ENCODE measurements at regions not wholly inside any gene's neighbourhood (a gene's known extent, or its start where the extent isn't known, plus 50 kb on each side); places are given as distances from the start of the nearest gene placed in this dataset.
A peak's percentile ranks its signal among the peaks of the same experiment; 100 is the strongest.

- no peak overlapping the region for H3K27ac ChIP-seq (ENCODE audit: low read length)
- no peaks in the 10 kb centered on the region for H3K36me3 ChIP-seq (ENCODE audit: control insufficient read depth, low read depth, low read length)
- H3K9me3 ChIP-seq (ENCODE audit: control insufficient read depth, low read depth, low read length), result no peaks in the 10 kb centered on the region
- no peak overlapping the region for H3K4me3 ChIP-seq (ENCODE audit: low read length)
- no peak overlapping the region for H3K9ac ChIP-seq (ENCODE audit: low read length)
- H3K4me1 ChIP-seq (ENCODE audit: control insufficient read depth, low read depth, low read length), result peaks cover 9% of the 10 kb centered on the region
- H3K27me3 ChIP-seq (ENCODE audit: control insufficient read depth, insufficient read depth, low read length), result no peaks in the 10 kb centered on the region
These were observed 195.9 kb downstream of the TMEM38B start for GRCh38 chr9:105890046-105890822.

- Histone ChIP-seq H3K36me3 (ENCODE audit: control insufficient read depth, low read depth, low read length) (no peaks in the 10 kb centered on the region), H3K27me3 (ENCODE audit: control insufficient read depth, insufficient read depth, low read length) (no peaks in the 10 kb centered on the region), H3K4me1 (ENCODE audit: control insufficient read depth, low read depth, low read length) (no peaks in the 10 kb centered on the region), H3K4me3 (ENCODE audit: low read length) (no peak overlapping the region), H3K27ac (ENCODE audit: low read length) (no peak overlapping the region), H3K9me3 (ENCODE audit: control insufficient read depth, low read depth, low read length) (no peaks in the 10 kb centered on the region), H3K9ac (ENCODE audit: low read length) (no peak overlapping the region)
These were observed 205.8 kb downstream of the TMEM38B start for GRCh38 chr9:105900123-105900522.

DNA sequence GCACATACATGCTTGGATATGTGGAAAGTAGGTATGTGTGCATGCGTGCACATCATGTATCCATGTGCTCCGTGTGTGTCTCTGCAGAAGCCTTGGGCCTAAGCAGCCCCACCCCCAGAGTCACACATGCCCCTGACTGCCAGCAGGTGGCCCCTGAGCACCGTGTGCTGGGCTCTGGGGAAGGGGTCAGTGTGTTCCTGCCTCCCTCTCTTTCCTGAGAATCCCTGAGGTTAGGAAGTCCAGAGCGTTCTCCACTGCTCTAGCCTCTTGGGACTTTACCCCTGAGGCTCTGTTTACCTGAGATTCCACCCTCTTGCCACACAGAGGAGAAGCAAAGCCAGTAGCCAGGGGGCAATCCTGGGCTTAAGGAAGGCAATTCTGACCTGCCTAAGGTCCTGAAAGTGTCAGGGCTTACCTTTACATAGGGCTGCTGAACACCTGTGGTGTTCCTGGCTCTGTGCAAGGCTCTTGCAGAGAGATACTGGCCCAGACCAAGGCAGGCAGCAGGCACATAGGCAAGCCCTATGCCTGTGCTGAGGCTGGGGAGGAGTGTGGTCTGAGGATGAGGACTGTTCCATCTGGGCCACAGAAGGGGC, 207.3 kb downstream of the TMEM38B start:
- Histone ChIP-seq H3K4me1 (ENCODE audit: control insufficient read depth, low read depth, low read length) (no peaks in the 10 kb centered on the region), H3K4me3 (ENCODE audit: low read length) (no peak overlapping the region), H3K27me3 (ENCODE audit: control insufficient read depth, insufficient read depth, low read length) (no peaks in the 10 kb centered on the region), H3K36me3 (ENCODE audit: control insufficient read depth, low read depth, low read length) (no peaks in the 10 kb centered on the region), H3K27ac (ENCODE audit: low read length) (no peak overlapping the region), H3K9ac (ENCODE audit: low read length) (no peak overlapping the region), H3K9me3 (ENCODE audit: control insufficient read depth, low read depth, low read length) (no peaks in the 10 kb centered on the region)

DNA sequence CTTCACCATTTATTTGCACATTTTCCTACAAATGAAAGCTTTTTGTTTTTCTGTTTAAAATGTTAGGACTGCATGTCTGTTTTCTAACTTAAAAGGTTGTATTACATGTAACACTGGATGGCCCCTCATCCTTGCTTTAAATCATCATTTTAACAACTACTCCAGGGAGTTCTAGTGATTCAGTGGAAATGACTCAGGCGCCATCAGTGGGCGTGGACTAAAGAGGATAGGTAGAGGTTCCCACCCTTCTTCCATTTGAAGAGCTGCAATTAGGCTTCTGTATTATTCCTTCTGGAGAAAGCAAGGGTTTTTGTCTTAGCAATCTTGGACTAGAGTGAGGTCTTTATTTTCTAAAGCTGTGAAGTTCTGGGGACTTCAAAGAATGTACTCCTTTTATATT, 213.7 kb downstream of the TMEM38B start:
- Histone ChIP-seq H3K9ac (ENCODE audit: low read length) (no peak overlapping the region), H3K36me3 (ENCODE audit: control insufficient read depth, low read depth, low read length) (no peaks in the 10 kb centered on the region), H3K9me3 (ENCODE audit: control insufficient read depth, low read depth, low read length) (no peaks in the 10 kb centered on the region), H3K4me3 (ENCODE audit: low read length) (no peak overlapping the region), H3K27ac (ENCODE audit: low read length) (no peak overlapping the region), H3K4me1 (ENCODE audit: control insufficient read depth, low read depth, low read length) (peaks cover 27% of the 10 kb centered on the region), H3K27me3 (ENCODE audit: control insufficient read depth, insufficient read depth, low read length) (no peaks in the 10 kb centered on the region)

- Histone ChIP-seq H3K27ac (ENCODE audit: low read length) (peak overlapping the region; percentile 56), H3K4me1 (ENCODE audit: control insufficient read depth, low read depth, low read length) (peaks cover 42% of the 10 kb centered on the region), H3K9ac (ENCODE audit: low read length) (peak overlapping the region; percentile 18), H3K36me3 (ENCODE audit: control insufficient read depth, low read depth, low read length) (no peaks in the 10 kb centered on the region), H3K27me3 (ENCODE audit: control insufficient read depth, insufficient read depth, low read length) (no peaks in the 10 kb centered on the region), H3K4me3 (ENCODE audit: low read length) (peak overlapping the region; percentile 34), H3K9me3 (ENCODE audit: control insufficient read depth, low read depth, low read length) (no peaks in the 10 kb centered on the region)
These were observed 217.0 kb downstream of the TMEM38B start for GRCh38 chr9:105911104-105911911.

- Histone ChIP-seq H3K9ac (ENCODE audit: low read length) (no peak overlapping the region), H3K4me1 (ENCODE audit: control insufficient read depth, low read depth, low read length) (peaks cover 42% of the 10 kb centered on the region), H3K9me3 (ENCODE audit: control insufficient read depth, low read depth, low read length) (no peaks in the 10 kb centered on the region), H3K27ac (ENCODE audit: low read length) (no peak overlapping the region), H3K4me3 (ENCODE audit: low read length) (no peak overlapping the region), H3K36me3 (ENCODE audit: control insufficient read depth, low read depth, low read length) (no peaks in the 10 kb centered on the region), H3K27me3 (ENCODE audit: control insufficient read depth, insufficient read depth, low read length) (no peaks in the 10 kb centered on the region)
These were observed 218.0 kb downstream of the TMEM38B start for GRCh38 chr9:105912157-105912862.

GRCh38 chr9:105912863-105913516, 218.6 kb downstream of the TMEM38B start:
- no peak overlapping the region for H3K4me3 ChIP-seq (ENCODE audit: low read length)
- no peaks in the 10 kb centered on the region for H3K27me3 ChIP-seq (ENCODE audit: control insufficient read depth, insufficient read depth, low read length)
- H3K4me1 ChIP-seq (ENCODE audit: control insufficient read depth, low read depth, low read length), result peaks cover 42% of the 10 kb centered on the region
- H3K9ac ChIP-seq (ENCODE audit: low read length), result no peak overlapping the region
- H3K9me3 ChIP-seq (ENCODE audit: control insufficient read depth, low read depth, low read length), result no peaks in the 10 kb centered on the region
- H3K27ac ChIP-seq (ENCODE audit: low read length), result no peak overlapping the region
- no peaks in the 10 kb centered on the region for H3K36me3 ChIP-seq (ENCODE audit: control insufficient read depth, low read depth, low read length)

DNA sequence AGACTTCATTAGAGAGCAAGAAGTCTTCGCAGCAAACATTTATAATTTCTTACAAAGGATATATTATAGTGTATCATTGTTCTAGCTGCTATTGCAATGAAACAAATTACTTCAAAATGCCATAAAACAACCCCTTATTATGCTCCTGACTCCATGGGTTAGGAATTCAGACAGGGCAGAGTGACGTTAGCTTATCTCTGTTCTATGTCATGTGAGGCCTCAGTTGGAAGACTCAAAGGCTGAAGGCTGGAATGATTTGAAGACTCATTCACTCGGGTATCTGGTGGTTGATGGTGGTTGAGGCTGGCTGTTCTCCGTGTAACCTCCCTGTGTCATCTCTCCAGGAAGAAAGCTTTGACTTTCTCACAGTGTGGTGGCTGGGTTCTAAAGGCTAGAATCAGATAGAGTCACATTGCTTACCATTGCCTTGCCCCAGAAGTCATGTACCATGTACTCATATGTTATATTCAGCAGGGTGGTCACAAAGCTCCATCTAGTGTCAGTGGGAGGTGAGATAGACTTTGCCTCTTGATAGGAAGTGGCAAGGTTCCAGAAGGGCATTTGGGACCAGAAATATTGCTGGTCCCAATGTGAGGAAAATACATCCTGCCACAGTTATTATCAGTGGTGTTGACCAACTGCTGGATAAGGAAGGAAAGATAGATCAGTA, 226.9 kb downstream of the TMEM38B start:
- Histone ChIP-seq H3K36me3 (ENCODE audit: control insufficient read depth, low read depth, low read length) (no peaks in the 10 kb centered on the region), H3K27ac (ENCODE audit: low read length) (no peak overlapping the region), H3K4me3 (ENCODE audit: low read length) (no peak overlapping the region), H3K27me3 (ENCODE audit: control insufficient read depth, insufficient read depth, low read length) (no peaks in the 10 kb centered on the region), H3K9me3 (ENCODE audit: control insufficient read depth, low read depth, low read length) (no peaks in the 10 kb centered on the region), H3K4me1 (ENCODE audit: control insufficient read depth, low read depth, low read length) (peaks cover 7% of the 10 kb centered on the region), H3K9ac (ENCODE audit: low read length) (no peak overlapping the region)

DNA sequence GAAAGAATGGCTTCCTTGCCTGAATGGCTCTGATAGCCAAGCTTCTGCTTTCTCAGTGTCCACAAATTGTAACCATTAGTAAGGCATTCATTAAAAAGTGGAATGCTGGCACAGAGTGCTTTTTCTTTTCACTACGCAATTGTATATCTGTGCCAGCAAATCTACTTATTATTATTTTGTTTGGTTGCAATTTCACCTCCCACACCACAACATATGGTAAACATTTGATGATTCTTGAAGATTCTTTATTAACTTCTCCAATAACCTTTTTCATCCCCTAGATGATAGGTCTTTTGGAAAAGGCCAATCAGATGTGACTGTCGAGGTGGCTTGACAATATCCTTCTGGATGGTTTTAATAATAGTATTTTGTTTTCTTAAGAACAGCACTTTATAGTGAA, 234.1 kb downstream of the TMEM38B start:
- no peaks in the 10 kb centered on the region for H3K27me3 ChIP-seq (ENCODE audit: control insufficient read depth, insufficient read depth, low read length)
- peaks cover 3% of the 10 kb centered on the region for H3K9me3 ChIP-seq (ENCODE audit: control insufficient read depth, low read depth, low read length)
- H3K9ac ChIP-seq (ENCODE audit: low read length), result no peak overlapping the region
- no peaks in the 10 kb centered on the region for H3K36me3 ChIP-seq (ENCODE audit: control insufficient read depth, low read depth, low read length)
- no peaks in the 10 kb centered on the region for H3K4me1 ChIP-seq (ENCODE audit: control insufficient read depth, low read depth, low read length)
- no peak overlapping the region for H3K4me3 ChIP-seq (ENCODE audit: low read length)
- no peak overlapping the region for H3K27ac ChIP-seq (ENCODE audit: low read length)

DNA sequence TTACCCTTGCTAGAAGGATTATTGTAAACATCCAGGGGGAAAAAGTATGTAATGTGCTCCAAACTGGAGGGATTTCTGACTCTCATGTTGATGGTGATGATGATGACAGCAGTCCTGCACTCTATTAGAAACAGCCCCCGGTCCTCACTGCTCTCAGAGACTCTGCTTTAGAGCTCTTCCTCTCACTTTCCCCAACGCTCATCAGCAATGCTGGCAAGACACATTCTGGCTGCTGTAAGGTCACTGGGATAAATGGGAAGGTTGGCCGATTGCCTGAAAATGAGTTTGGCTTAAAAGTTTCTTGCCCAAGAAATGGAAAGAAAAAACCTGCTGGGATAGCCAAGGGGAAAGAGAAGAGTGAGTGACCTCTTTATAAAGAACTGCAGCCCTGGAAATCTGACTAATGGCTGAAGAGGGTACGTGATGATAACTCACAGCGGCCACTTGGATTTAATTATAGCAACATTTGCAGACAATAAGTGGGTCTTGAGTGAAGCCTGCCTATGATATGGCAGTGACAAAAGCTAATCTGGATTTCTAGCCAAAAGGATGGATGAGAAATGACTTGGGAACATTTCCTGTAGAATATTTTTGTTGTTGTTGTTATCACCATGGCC, 235.8 kb downstream of the TMEM38B start:
- Histone ChIP-seq H3K27me3 (ENCODE audit: control insufficient read depth, insufficient read depth, low read length) (no peaks in the 10 kb centered on the region), H3K27ac (ENCODE audit: low read length) (no peak overlapping the region), H3K4me3 (ENCODE audit: low read length) (no peak overlapping the region), H3K4me1 (ENCODE audit: control insufficient read depth, low read depth, low read length) (no peaks in the 10 kb centered on the region), H3K36me3 (ENCODE audit: control insufficient read depth, low read depth, low read length) (no peaks in the 10 kb centered on the region), H3K9me3 (ENCODE audit: control insufficient read depth, low read depth, low read length) (peaks cover 3% of the 10 kb centered on the region), H3K9ac (ENCODE audit: low read length) (no peak overlapping the region)
